ENCODE measurements at regions not wholly inside any gene's neighbourhood (a gene's known extent, or its start where the extent isn't known, plus 50 kb on each side); places are given as distances from the start of the nearest gene placed in this dataset.

- WGBS, 2 donors: 89 to 98% methylated on average over 3 to 4 of the region's 4 CpGs
- no peak for DNase-seq
Observed at GRCh38 chr10:71043858-71044257, 155.5 kb upstream of the PCBD1 start.

GRCh38 chr10:71044720-71045119, 156.4 kb upstream of the PCBD1 start:
- Histone ChIP-seq H3K4me3 (no peak overlapping the region), H3K27me3 (no peaks in the 10 kb centered on the region), H3K4me1 (peaks cover 7% of the 10 kb centered on the region), H3K9me3 (no peaks in the 10 kb centered on the region), H3K27ac (no peak overlapping the region), H3K36me3 (ENCODE audit: low read depth, missing control alignments) (no peaks in the 10 kb centered on the region)
- WGBS, 2 donors: 65 to 84% methylated on average over 6 to 7 of the region's 7 CpGs
- DNase-seq: no peak
- TF ChIP-seq CTCF (IDR thresholded peaks at IDR 0.05) (no peak), POLR2A (IDR thresholded peaks at IDR 0.05) (no peak)
- intact Hi-C loops (cut with DNase I; ENCODE audit: low total_unique reads): no loop called here

More at GRCh38 chr10:71043858-71044257, 155.5 kb upstream of the PCBD1 start:
- peaks cover under 1% of the 10 kb centered on the region for H3K4me1 ChIP-seq
- no peaks in the 10 kb centered on the region for H3K9me3 ChIP-seq
- no peaks in the 10 kb centered on the region for H3K36me3 ChIP-seq (ENCODE audit: low read depth, missing control alignments)
- TF ChIP-seq POLR2A (IDR thresholded peaks at IDR 0.05) (no peak), CTCF (IDR thresholded peaks at IDR 0.05) (no peak)
- H3K27ac ChIP-seq: no peak overlapping the region
- no peaks in the 10 kb centered on the region for H3K27me3 ChIP-seq
- intact Hi-C loops (cut with DNase I; ENCODE audit: low total_unique reads): no loop called here
- no peak overlapping the region for H3K4me3 ChIP-seq

- H3K9me3 ChIP-seq: no peaks in the 10 kb centered on the region
- TF ChIP-seq POLR2A (IDR thresholded peaks at IDR 0.05) (no peak), CTCF (IDR thresholded peaks at IDR 0.05) (no peak)
- peak; percentile 46 for DNase-seq
Observed at GRCh38 chr10:71045204-71045809, 156.9 kb upstream of the PCBD1 start.

GRCh38 chr10:71045936-71046335, 157.6 kb upstream of the PCBD1 start:
- no peak for DNase-seq
- TF ChIP-seq POLR2A (IDR thresholded peaks at IDR 0.05) (no peak), CTCF (IDR thresholded peaks at IDR 0.05) (no peak)
- peaks cover 7% of the 10 kb centered on the region for H3K4me1 ChIP-seq
- no peaks in the 10 kb centered on the region for H3K27me3 ChIP-seq
- no peaks in the 10 kb centered on the region for H3K36me3 ChIP-seq (ENCODE audit: low read depth, missing control alignments)
- no peak overlapping the region for H3K4me3 ChIP-seq
- intact Hi-C loops (cut with DNase I; ENCODE audit: low total_unique reads): no loop called here
- H3K9me3 ChIP-seq: no peaks in the 10 kb centered on the region
- WGBS, 2 donors: 81 to 83% methylated on average over 4 of the region's 4 CpGs
- H3K27ac ChIP-seq: no peak overlapping the region

More at GRCh38 chr10:71045204-71045809, 156.9 kb upstream of the PCBD1 start:
- intact Hi-C loops (cut with DNase I; ENCODE audit: low total_unique reads): no loop called here
- Histone ChIP-seq H3K36me3 (ENCODE audit: low read depth, missing control alignments) (no peaks in the 10 kb centered on the region), H3K27ac (no peak overlapping the region), H3K4me1 (peaks cover 7% of the 10 kb centered on the region), H3K4me3 (no peak overlapping the region), H3K27me3 (no peaks in the 10 kb centered on the region)
- WGBS, 2 donors: 63 to 66% methylated on average over 10 of the region's 10 CpGs

- peaks cover 7% of the 10 kb centered on the region for H3K4me1 ChIP-seq
- 88 to 98% methylated on average over 5 of the region's 5 CpGs for WGBS, 2 donors
- TF ChIP-seq POLR2A (IDR thresholded peaks at IDR 0.05) (no peak), CTCF (IDR thresholded peaks at IDR 0.05) (no peak)
- no peak overlapping the region for H3K27ac ChIP-seq
- H3K36me3 ChIP-seq (ENCODE audit: low read depth, missing control alignments): no peaks in the 10 kb centered on the region
- DNase-seq: no peak
- no peaks in the 10 kb centered on the region for H3K27me3 ChIP-seq
- intact Hi-C loops (cut with DNase I; ENCODE audit: low total_unique reads): no loop called here
- no peaks in the 10 kb centered on the region for H3K9me3 ChIP-seq
- no peak overlapping the region for H3K4me3 ChIP-seq
Observed at GRCh38 chr10:71046747-71047146, 158.4 kb upstream of the PCBD1 start.

Data from testis (tissue), 2 donors.